Calu3 (cell line): ENCODE measurements at regions not wholly inside any gene's neighbourhood (a gene's known extent, or its start where the extent isn't known, plus 50 kb on each side); places are given as distances from the start of the nearest gene placed in this dataset.

ENCODE experiments used
- BruUV-seq: library from RNA; stranded (reverse); fragments of 400-500 nt; replicated peaks from 2 replicates; lab custom pipeline; 2021; lab: Mats Ljungman, UMichigan
- CTCF ChIA-PET: fragments of 300-600 bp; sonication (Branson Sonifier 250); formaldehyde crosslinking; loops from one replicate; lab custom pipeline; 2022; ENCODE audit warnings: antibody characterized with exemption; lab: Charles Lee
- DNase-seq: peaks from one replicate; pipeline ENCODE4 v3.0.0; 2022
- H3K27ac Mint-ChIP-seq: one replicate; pipeline ENCODE4 v1.8.0; 2022; ENCODE audit warnings: mixed read lengths; ENCODE audit not compliant: unreplicated experiment
- H3K27me3 Mint-ChIP-seq: one replicate; pipeline ENCODE4 v1.8.0; 2022; ENCODE audit warnings: mixed read lengths; ENCODE audit not compliant: unreplicated experiment
- H3K36me3 Mint-ChIP-seq: one replicate; pipeline ENCODE4 v1.8.0; 2022; ENCODE audit warnings: mild to moderate bottlenecking, moderate library complexity, mixed read lengths; ENCODE audit not compliant: insufficient read depth, unreplicated experiment
- H3K4me1 Mint-ChIP-seq: one replicate; pipeline ENCODE4 v1.8.0; 2022; ENCODE audit warnings: mild to moderate bottlenecking, low read depth, mixed read lengths; ENCODE audit not compliant: unreplicated experiment
- H3K4me3 Mint-ChIP-seq: one replicate; pipeline ENCODE4 v1.8.0; 2022; ENCODE audit warnings: mild to moderate bottlenecking, low read depth, moderate library complexity, mixed read lengths; ENCODE audit not compliant: unreplicated experiment
- H3K9me3 Mint-ChIP-seq: one replicate; pipeline ENCODE4 v1.8.0; 2022; ENCODE audit warnings: low read depth, mixed read lengths; ENCODE audit not compliant: unreplicated experiment
- intact Hi-C: fragments of 100-400 bp; cut with micrococcal nuclease; formaldehyde crosslinking; loops from one replicate; pipeline ENCODE4 v1.10.0; 2022; ENCODE audit not compliant: unreplicated experiment
- TF ChIP-seq, protein P1 (sequence below): fragments of 200-600 bp; IDR thresholded peaks from one replicate; pipeline ENCODE4 v1.8.0; 2022; ENCODE audit warnings: antibody characterized with exemption; ENCODE audit not compliant: unreplicated experiment

DNA sequence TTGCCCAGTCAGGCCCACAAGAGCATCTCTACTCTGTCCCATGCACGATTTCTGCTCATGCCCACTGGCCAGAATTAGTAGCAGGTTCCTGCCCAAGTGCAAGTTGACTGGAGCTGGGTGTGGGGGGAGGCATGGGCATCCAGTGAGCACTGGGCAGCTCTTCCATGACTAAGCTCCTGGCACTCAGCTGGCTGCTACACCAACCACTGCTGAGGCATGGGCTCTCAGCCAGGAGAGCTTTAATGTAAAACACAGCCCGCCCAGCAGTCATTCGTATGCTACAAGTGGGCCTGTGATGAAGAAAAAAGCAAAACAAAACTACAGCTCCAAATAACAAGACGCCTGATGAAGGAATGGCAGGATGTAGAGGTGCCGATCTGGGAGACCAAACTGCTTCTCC, 335.4 kb upstream of the PFKP start:
- H3K27ac Mint-ChIP-seq, result no peak overlapping the region
- intact Hi-C loops, result no loop called here
- TF ChIP-seq, protein P1, sequence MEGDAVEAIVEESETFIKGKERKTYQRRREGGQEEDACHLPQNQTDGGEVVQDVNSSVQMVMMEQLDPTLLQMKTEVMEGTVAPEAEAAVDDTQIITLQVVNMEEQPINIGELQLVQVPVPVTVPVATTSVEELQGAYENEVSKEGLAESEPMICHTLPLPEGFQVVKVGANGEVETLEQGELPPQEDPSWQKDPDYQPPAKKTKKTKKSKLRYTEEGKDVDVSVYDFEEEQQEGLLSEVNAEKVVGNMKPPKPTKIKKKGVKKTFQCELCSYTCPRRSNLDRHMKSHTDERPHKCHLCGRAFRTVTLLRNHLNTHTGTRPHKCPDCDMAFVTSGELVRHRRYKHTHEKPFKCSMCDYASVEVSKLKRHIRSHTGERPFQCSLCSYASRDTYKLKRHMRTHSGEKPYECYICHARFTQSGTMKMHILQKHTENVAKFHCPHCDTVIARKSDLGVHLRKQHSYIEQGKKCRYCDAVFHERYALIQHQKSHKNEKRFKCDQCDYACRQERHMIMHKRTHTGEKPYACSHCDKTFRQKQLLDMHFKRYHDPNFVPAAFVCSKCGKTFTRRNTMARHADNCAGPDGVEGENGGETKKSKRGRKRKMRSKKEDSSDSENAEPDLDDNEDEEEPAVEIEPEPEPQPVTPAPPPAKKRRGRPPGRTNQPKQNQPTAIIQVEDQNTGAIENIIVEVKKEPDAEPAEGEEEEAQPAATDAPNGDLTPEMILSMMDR, result no peak
- H3K9me3 Mint-ChIP-seq, result peaks cover 4% of the 10 kb centered on the region
- H3K4me1 Mint-ChIP-seq, result no peaks in the 10 kb centered on the region
- H3K36me3 Mint-ChIP-seq, result no peaks in the 10 kb centered on the region
- no peak overlapping the region for H3K4me3 Mint-ChIP-seq
- H3K27me3 Mint-ChIP-seq, result peaks cover 13% of the 10 kb centered on the region
- no peak for DNase-seq
- BruUV-seq, result no TSS peak
- CTCF ChIA-PET, result no interaction called here

- Mint-ChIP-seq H3K27ac (no peak overlapping the region), H3K36me3 (no peaks in the 10 kb centered on the region), H3K4me3 (no peak overlapping the region), H3K9me3 (no peaks in the 10 kb centered on the region), H3K27me3 (no peaks in the 10 kb centered on the region), H3K4me1 (no peaks in the 10 kb centered on the region)
- no TSS peak for BruUV-seq
- intact Hi-C loops, result no loop called here
- TF ChIP-seq, protein P1, result no peak
- DNase-seq, result no peak
- CTCF ChIA-PET, result no interaction called here
Measured at GRCh38 chr10:2729197-2729596, 338.2 kb upstream of the PFKP start.

GRCh38 chr10:2728087-2728486, 339.3 kb upstream of the PFKP start:
- no TSS peak for BruUV-seq
- intact Hi-C loops, result no loop called here
- no peak for DNase-seq
- TF ChIP-seq, protein P1, result no peak
- Mint-ChIP-seq H3K36me3 (no peaks in the 10 kb centered on the region), H3K27ac (no peak overlapping the region), H3K4me1 (no peaks in the 10 kb centered on the region), H3K4me3 (no peak overlapping the region), H3K9me3 (no peaks in the 10 kb centered on the region), H3K27me3 (no peaks in the 10 kb centered on the region)
- CTCF ChIA-PET, result no interaction called here

DNA sequence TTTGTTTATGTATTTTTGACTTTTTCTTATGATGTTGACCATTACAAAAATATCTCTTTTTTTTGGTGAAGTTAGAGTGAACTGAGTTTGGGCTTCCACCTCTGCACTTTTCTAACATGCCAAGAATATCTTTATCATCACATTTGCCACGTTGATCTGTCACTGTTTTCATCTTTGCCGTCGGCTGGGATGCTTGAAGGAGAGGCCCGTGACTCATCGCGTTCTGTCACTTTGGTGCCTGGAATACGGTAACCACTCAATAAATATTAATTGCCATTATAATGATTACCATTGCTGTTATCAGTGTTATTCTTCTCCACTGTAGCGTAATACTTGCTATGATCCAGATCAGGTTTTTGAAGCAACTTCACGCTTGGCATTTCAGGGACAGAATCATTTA, 350.8 kb upstream of the PFKP start:
- BruUV-seq, result no TSS peak
- CTCF ChIA-PET, result no interaction called here
- Mint-ChIP-seq H3K4me3 (no peak overlapping the region), H3K27ac (no peak overlapping the region), H3K9me3 (no peaks in the 10 kb centered on the region), H3K36me3 (no peaks in the 10 kb centered on the region), H3K4me1 (no peaks in the 10 kb centered on the region), H3K27me3 (no peaks in the 10 kb centered on the region)
- TF ChIP-seq, protein P1, result no peak
- no peak for DNase-seq
- intact Hi-C loops, result no loop called here
